GM12892 (cell line): ENCODE measurements at regions not wholly inside any gene's neighbourhood (a gene's known extent, or its start where the extent isn't known, plus 50 kb on each side); places are given as distances from the start of the nearest gene placed in this dataset.

ENCODE experiments used
- POLR2A ChIP-seq: IDR thresholded peaks from 2 replicates; pipeline ENCODE4 v1.6.1; 2011; ENCODE audit warnings: low read depth, low read length, control low read depth
- POLR2AphosphoS5 ChIP-seq: IDR thresholded peaks from 2 replicates; pipeline ENCODE4 v1.6.1; 2011; ENCODE audit warnings: low read depth, low read length, control low read depth
- TAF1 ChIP-seq: IDR thresholded peaks from 2 replicates; pipeline ENCODE4 v1.6.1; 2011; ENCODE audit warnings: low read depth, mild to moderate bottlenecking, control low read depth, low read length, borderline replicate concordance

- no peak for TF ChIP-seq POLR2A
- no peak for TF ChIP-seq TAF1
- no peak for TF ChIP-seq POLR2AphosphoS5
These were observed 70.7 kb upstream of the GTF3A start for GRCh38 chr13:27353708-27354107.
